ENCODE measurements at regions not wholly inside any gene's neighbourhood (a gene's known extent, or its start where the extent isn't known, plus 50 kb on each side); places are given as distances from the start of the nearest gene placed in this dataset.

GRCh38 chr2:71791501-71792135 lies 338.3 kb downstream of the DYSF start:
- no peak for DNase-seq (ENCODE audit: low spot score)

- DNase-seq (ENCODE audit: low spot score): no peak
Measured at GRCh38 chr2:71791061-71791450, 337.7 kb downstream of the DYSF start.

GRCh38 chr2:71790226-71791060 lies 337.1 kb downstream of the DYSF start:
- no peak for DNase-seq (ENCODE audit: low spot score)

- no peak for DNase-seq (ENCODE audit: low spot score)
Measured at GRCh38 chr2:71789556-71790204, 336.3 kb downstream of the DYSF start.

- DNase-seq (ENCODE audit: low spot score): no peak
Measured at GRCh38 chr2:71788601-71789240, 335.4 kb downstream of the DYSF start.

- no peak for DNase-seq (ENCODE audit: low spot score)
Measured at GRCh38 chr2:71788186-71788525, 334.8 kb downstream of the DYSF start.

- no peak for DNase-seq (ENCODE audit: low spot score)
Measured at GRCh38 chr2:71787476-71788185, 334.3 kb downstream of the DYSF start.

- no peak for DNase-seq (ENCODE audit: low spot score)
Measured at GRCh38 chr2:71787108-71787415, 333.7 kb downstream of the DYSF start.

- DNase-seq (ENCODE audit: low spot score): no peak
Measured at GRCh38 chr2:71786291-71787107, 333.1 kb downstream of the DYSF start.

GRCh38 chr2:71785516-71785981 lies 332.2 kb downstream of the DYSF start:
- DNase-seq (ENCODE audit: low spot score): no peak

- peak; percentile 72 for DNase-seq (ENCODE audit: low spot score)
Measured at GRCh38 chr2:71784734-71785511, 331.6 kb downstream of the DYSF start.

- DNase-seq (ENCODE audit: low spot score): no peak
Measured at GRCh38 chr2:71783815-71784214, 330.5 kb downstream of the DYSF start.

GRCh38 chr2:71783215-71783614 lies 329.9 kb downstream of the DYSF start:
- no peak for DNase-seq (ENCODE audit: low spot score)

- DNase-seq (ENCODE audit: low spot score): no peak
Measured at GRCh38 chr2:71782323-71782722, 329.0 kb downstream of the DYSF start.

- DNase-seq (ENCODE audit: low spot score): no peak
Measured at GRCh38 chr2:71781695-71782228, 328.4 kb downstream of the DYSF start.

GRCh38 chr2:71780162-71780561 lies 326.8 kb downstream of the DYSF start:
- DNase-seq (ENCODE audit: low spot score): no peak

- no peak for DNase-seq (ENCODE audit: low spot score)
Measured at GRCh38 chr2:71779774-71780105, 326.4 kb downstream of the DYSF start.

GRCh38 chr2:71778936-71779773 lies 325.8 kb downstream of the DYSF start:
- no peak for DNase-seq (ENCODE audit: low spot score)

GRCh38 chr2:71778514-71778913 lies 325.2 kb downstream of the DYSF start:
- no peak for DNase-seq (ENCODE audit: low spot score)
